GM12873 (cell line): ENCODE measurements at regions not wholly inside any gene's neighbourhood (a gene's known extent, or its start where the extent isn't known, plus 50 kb on each side); places are given as distances from the start of the nearest gene placed in this dataset.

Experiments used
- CTCF ChIP-seq: IDR thresholded peaks from 2 replicates; pipeline ENCODE4 v1.5.1; 2012; ENCODE audit warnings: low read depth, mild to moderate bottlenecking, moderate library complexity, low read length, control low read depth; ENCODE audit not compliant: insufficient read depth; ENCODE audit errors: missing control alignments

GRCh38 chr11:116560589-116560988, 212.2 kb downstream of the BUD13 start:
- no peak for TF ChIP-seq CTCF

GRCh38 chr11:116558504-116559211, 214.1 kb downstream of the BUD13 start:
- no peak for TF ChIP-seq CTCF

GRCh38 chr11:116557282-116557681, 215.5 kb downstream of the BUD13 start:
- TF ChIP-seq CTCF: no peak

GRCh38 chr11:116556483-116556882, 216.3 kb downstream of the BUD13 start:
- TF ChIP-seq CTCF: no peak

GRCh38 chr11:116553482-116553881, 219.3 kb downstream of the BUD13 start:
- no peak for TF ChIP-seq CTCF

GRCh38 chr11:116551576-116551975, 221.2 kb downstream of the BUD13 start:
- no peak for TF ChIP-seq CTCF

GRCh38 chr11:116548256-116548655, 224.5 kb downstream of the BUD13 start:
- no peak for TF ChIP-seq CTCF
